ENCODE measurements at regions not wholly inside any gene's neighbourhood (a gene's known extent, or its start where the extent isn't known, plus 50 kb on each side); places are given as distances from the start of the nearest gene placed in this dataset.

DNA sequence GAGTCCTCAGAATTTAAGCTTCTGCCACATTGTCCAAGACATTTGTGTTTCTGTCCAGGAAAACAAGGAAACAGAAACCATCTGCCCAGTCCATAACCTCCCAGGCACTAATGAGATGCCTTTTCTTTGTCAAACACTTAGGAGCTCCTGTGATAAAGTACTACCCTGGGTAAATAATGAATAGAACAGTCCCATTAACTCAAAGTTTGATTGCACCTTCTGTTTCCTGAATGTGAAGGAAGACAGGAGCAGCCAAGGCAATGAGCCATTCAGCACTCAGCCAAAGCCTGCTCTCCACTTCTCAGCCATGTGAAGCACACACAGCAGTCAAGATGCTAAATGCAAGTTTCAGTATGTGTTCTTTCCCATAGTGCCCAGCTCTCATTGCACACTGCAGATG lies 199.8 kb downstream of the SEC16B start:
- TF ChIP-seq CTCF (IDR thresholded peaks at IDR 0.05; ENCODE audit: low read depth, low read length, poor library complexity, severe bottlenecking), result no peak
- no peak for TF ChIP-seq EZH2phosphoT487 (IDR thresholded peaks at IDR 0.05; ENCODE audit: borderline replicate concordance, low read length)

All from DOHH2 (cell line).